ENCODE measurements at regions not wholly inside any gene's neighbourhood (a gene's known extent, or its start where the extent isn't known, plus 50 kb on each side); places are given as distances from the start of the nearest gene placed in this dataset.

GRCh38 chr18:76697441-76697901 lies 124.9 kb upstream of the ZNF236 start:
- intact Hi-C loops (cut with micrococcal nuclease; ENCODE audit: unreplicated experiment) = no loop called here
- Histone ChIP-seq H3K27me3 (ENCODE audit: control insufficient read depth, insufficient read depth, low read length) (peaks cover 17% of the 10 kb centered on the region), H3K36me3 (ENCODE audit: control insufficient read depth, insufficient read depth, low read length) (no peaks in the 10 kb centered on the region), H3K27ac (ENCODE audit: low read length) (peak overlapping the region; percentile 23; the same call in 1 of the 2 replicates), H3K9me3 (ENCODE audit: control insufficient read depth, insufficient read depth, low read depth, low read length) (no peaks in the 10 kb centered on the region), H3K4me1 (ENCODE audit: control insufficient read depth, insufficient read depth, low read length) (0 out of 2 replicates have a peak, but pooled peaks cover 5% of the 10 kb centered on the region), H3K4me3 (ENCODE audit: low read depth in 2 of 2, low read length in 2 of 2) (peak overlapping the region; percentile 5 to 28; a peak in 3 of 4 replicates)
- in situ Hi-C loops (cut with HindIII; ENCODE audit: low pct_unique_long_range_greater_than_20kb, low sequenced_read_pairs) = no loop called here
- ChIA-PET CTCF (no interaction called here), POLR2A (no interaction called here)
- DNase-seq (ENCODE audit: low read depth, low spot score) (no peak), ATAC-seq (peak; percentile 87)
- TF ChIP-seq SIN3A (IDR thresholded peaks at IDR 0.05; ENCODE audit: borderline replicate concordance, insufficient read depth, low read depth, low read length) = no peak
- TF ChIP-seq REST (IDR thresholded peaks at IDR 0.05; ENCODE audit: insufficient read depth in 1 of 2, low read depth in 2 of 2, low read length in 1 of 2) = no peak
- no peak for TF ChIP-seq POLR2AphosphoS5 (IDR thresholded peaks at IDR 0.05; ENCODE audit: low read depth, low read length)
- no peak for TF ChIP-seq TCF7L2 (IDR thresholded peaks at IDR 0.05; ENCODE audit: low read depth, low read length)
- TF ChIP-seq CTCF (IDR thresholded peaks at IDR 0.05) = no peak
- no TSS peak for BruUV-seq (replicated peaks)

GRCh38 chr18:76691800-76692199 lies 130.6 kb upstream of the ZNF236 start:
- no peak for ATAC-seq
- CTCF ChIA-PET = no interaction called here
- intact Hi-C loops (cut with micrococcal nuclease; ENCODE audit: unreplicated experiment) = no loop called here
- DNase-seq (ENCODE audit: low read depth, low spot score) = no peak
- Histone ChIP-seq H3K27me3 (ENCODE audit: control insufficient read depth, insufficient read depth, low read length) (peaks cover 27% of the 10 kb centered on the region), H3K9me3 (ENCODE audit: control insufficient read depth, insufficient read depth, low read depth, low read length) (no peaks in the 10 kb centered on the region), H3K4me3 (ENCODE audit: low read depth in 2 of 2, low read length in 2 of 2) (no peak overlapping the region), H3K36me3 (ENCODE audit: control insufficient read depth, insufficient read depth, low read length) (no peaks in the 10 kb centered on the region), H3K27ac (ENCODE audit: low read length) (no peak overlapping the region), H3K4me1 (ENCODE audit: control insufficient read depth, insufficient read depth, low read length) (peaks cover 2% of the 10 kb centered on the region; the same call in 1 of the 2 replicates)
- POLR2A ChIA-PET = no interaction called here
- TF ChIP-seq REST (IDR thresholded peaks at IDR 0.05; ENCODE audit: insufficient read depth in 1 of 2, low read depth in 2 of 2, low read length in 1 of 2) = no peak
- no peak for TF ChIP-seq TCF7L2 (IDR thresholded peaks at IDR 0.05; ENCODE audit: low read depth, low read length)
- TF ChIP-seq POLR2AphosphoS5 (IDR thresholded peaks at IDR 0.05; ENCODE audit: low read depth, low read length) = no peak
- TF ChIP-seq CTCF (IDR thresholded peaks at IDR 0.05) = no peak
- TF ChIP-seq SIN3A (IDR thresholded peaks at IDR 0.05; ENCODE audit: borderline replicate concordance, insufficient read depth, low read depth, low read length) = no peak
- BruUV-seq (replicated peaks) = no TSS peak
- in situ Hi-C loops (cut with HindIII; ENCODE audit: low pct_unique_long_range_greater_than_20kb, low sequenced_read_pairs) = no loop called here
